Ishikawa (cell line): ENCODE measurements at regions not wholly inside any gene's neighbourhood (a gene's known extent, or its start where the extent isn't known, plus 50 kb on each side); places are given as distances from the start of the nearest gene placed in this dataset.

Source experiments
- CEBPB ChIP-seq: IDR thresholded peaks from 2 replicates; pipeline ENCODE4 v1.6.1; 2012
- CREB1 ChIP-seq: IDR thresholded peaks from 2 replicates; pipeline ENCODE4 v1.6.1; 2012; ENCODE audit warnings: low read depth
- EGR1 ChIP-seq: IDR thresholded peaks from 2 replicates; pipeline ENCODE4 v1.6.1; 2012
- EP300 ChIP-seq: IDR thresholded peaks from 2 replicates; pipeline ENCODE4 v1.6.1; 2012; ENCODE audit warnings: borderline replicate concordance
- FOXM1 ChIP-seq: IDR thresholded peaks from 2 replicates; pipeline ENCODE4 v1.6.1; 2012; ENCODE audit warnings: low read depth, borderline replicate concordance
- NFIC ChIP-seq: IDR thresholded peaks from 2 replicates; pipeline ENCODE4 v1.6.1; 2012
- RAD21 ChIP-seq: IDR thresholded peaks from 2 replicates; pipeline ENCODE4 v1.6.1; 2012; ENCODE audit warnings: low read depth
- REST ChIP-seq: IDR thresholded peaks from 2 replicates; pipeline ENCODE4 v1.6.1; 2012; ENCODE audit warnings: low read depth, mild to moderate bottlenecking
- TAF1 ChIP-seq: IDR thresholded peaks from 2 replicates; pipeline ENCODE4 v1.6.1; 2012; ENCODE audit warnings: low read depth, mild to moderate bottlenecking
- TCF12 ChIP-seq: IDR thresholded peaks from 2 replicates; pipeline ENCODE4 v1.6.1; 2012; ENCODE audit warnings: low read depth
- TEAD4 ChIP-seq: IDR thresholded peaks from 2 replicates; pipeline ENCODE4 v1.6.1; 2012
- YY1 ChIP-seq: IDR thresholded peaks from 2 replicates; pipeline ENCODE4 v1.6.1; 2012; ENCODE audit warnings: low read depth
- ZBTB7A ChIP-seq: IDR thresholded peaks from 2 replicates; pipeline ENCODE4 v1.6.1; 2012; ENCODE audit warnings: low read depth
- TF ChIP-seq, protein P1 (sequence below): IDR thresholded peaks from 2 replicates; pipeline ENCODE4 v1.6.1; 2012
- TF ChIP-seq, protein P2 (sequence below): IDR thresholded peaks from 2 replicates; pipeline ENCODE4 v1.6.1; 2012

DNA sequence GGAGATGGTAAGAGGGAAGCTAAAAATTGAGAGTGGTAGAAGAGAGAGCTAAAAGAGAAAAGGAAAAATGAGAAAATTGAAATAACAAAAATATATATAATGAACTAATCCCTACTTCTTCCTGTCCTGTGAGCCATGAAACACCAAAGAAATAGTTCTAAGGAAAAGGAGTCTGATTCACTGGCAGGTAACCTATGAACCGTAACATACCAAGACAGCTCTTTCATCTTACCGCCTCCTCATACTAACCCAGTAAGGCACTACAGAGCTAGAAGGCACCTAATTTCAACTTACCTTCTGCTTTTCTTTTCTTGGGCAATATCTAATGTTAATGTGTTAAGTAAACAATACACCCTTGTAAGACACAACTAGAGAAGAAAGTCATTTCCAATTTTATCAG lies 297.7 kb upstream of the DIAPH2 start:
- TF ChIP-seq FOXM1 (no peak), NFIC (no peak), EP300 (no peak), TAF1 (no peak)
- TF ChIP-seq, protein P1, sequence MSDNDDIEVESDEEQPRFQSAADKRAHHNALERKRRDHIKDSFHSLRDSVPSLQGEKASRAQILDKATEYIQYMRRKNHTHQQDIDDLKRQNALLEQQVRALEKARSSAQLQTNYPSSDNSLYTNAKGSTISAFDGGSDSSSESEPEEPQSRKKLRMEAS = no peak
- TF ChIP-seq, protein P2, sequence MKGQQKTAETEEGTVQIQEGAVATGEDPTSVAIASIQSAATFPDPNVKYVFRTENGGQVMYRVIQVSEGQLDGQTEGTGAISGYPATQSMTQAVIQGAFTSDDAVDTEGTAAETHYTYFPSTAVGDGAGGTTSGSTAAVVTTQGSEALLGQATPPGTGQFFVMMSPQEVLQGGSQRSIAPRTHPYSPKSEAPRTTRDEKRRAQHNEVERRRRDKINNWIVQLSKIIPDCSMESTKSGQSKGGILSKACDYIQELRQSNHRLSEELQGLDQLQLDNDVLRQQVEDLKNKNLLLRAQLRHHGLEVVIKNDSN = no peak

GRCh38 chrX:96387801-96388200 lies 296.8 kb upstream of the DIAPH2 start:
- TF ChIP-seq ZBTB7A = no peak
- no peak for TF ChIP-seq EGR1
- no peak for TF ChIP-seq FOXM1
- TF ChIP-seq YY1 = no peak
- no peak for TF ChIP-seq EP300
- TF ChIP-seq, protein P2 = no peak
- TF ChIP-seq REST = no peak
- TF ChIP-seq CREB1 = no peak
- TF ChIP-seq TCF12 = no peak
- TF ChIP-seq, protein P1 = no peak
- TF ChIP-seq NFIC = no peak
- no peak for TF ChIP-seq TAF1
- no peak for TF ChIP-seq RAD21

DNA sequence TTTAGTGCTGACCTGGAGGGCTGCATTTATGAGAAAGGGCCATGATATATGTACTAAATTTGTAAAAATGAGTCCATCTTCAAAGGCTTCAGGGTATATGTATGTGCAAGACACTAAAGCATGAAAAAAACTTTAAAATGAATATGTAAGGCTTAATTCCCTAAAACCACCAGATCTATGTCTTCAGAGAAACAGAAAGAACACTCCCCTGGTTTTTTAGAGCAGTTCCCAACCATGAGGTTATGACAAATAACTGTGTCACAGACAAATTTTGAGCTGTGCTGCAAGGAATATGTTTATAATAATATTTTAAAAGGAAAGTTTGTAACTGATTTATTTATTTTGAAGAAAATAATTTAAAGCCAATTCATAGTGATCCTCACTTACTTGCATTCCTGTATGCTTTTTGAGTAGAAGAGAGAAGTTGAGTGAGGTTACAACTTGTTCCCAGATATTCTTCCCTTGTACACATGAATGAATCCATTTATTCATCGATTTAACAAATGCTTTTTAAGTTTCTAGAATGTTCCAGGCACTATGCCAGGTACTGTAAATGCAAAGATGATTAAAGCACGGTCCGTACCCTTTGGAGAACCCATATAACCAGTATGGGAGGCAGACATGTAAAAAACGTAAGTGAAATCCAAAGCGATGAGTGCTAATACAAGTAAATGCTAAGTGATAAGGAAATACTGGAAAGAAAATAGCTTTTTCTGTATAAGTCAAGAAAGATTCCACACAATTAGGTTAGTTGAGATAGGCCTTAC lies 295.2 kb upstream of the DIAPH2 start:
- TF ChIP-seq NFIC = no peak
- no peak for TF ChIP-seq YY1
- no peak for TF ChIP-seq TEAD4
- no peak for TF ChIP-seq CEBPB
- TF ChIP-seq, protein P1 = no peak
- TF ChIP-seq, protein P2 = no peak
- TF ChIP-seq FOXM1 = no peak
- no peak for TF ChIP-seq ZBTB7A
- TF ChIP-seq REST = no peak
- no peak for TF ChIP-seq RAD21
- TF ChIP-seq TCF12 = no peak
- TF ChIP-seq TAF1 = no peak
- no peak for TF ChIP-seq EGR1
- TF ChIP-seq EP300 = no peak
- no peak for TF ChIP-seq CREB1

DNA sequence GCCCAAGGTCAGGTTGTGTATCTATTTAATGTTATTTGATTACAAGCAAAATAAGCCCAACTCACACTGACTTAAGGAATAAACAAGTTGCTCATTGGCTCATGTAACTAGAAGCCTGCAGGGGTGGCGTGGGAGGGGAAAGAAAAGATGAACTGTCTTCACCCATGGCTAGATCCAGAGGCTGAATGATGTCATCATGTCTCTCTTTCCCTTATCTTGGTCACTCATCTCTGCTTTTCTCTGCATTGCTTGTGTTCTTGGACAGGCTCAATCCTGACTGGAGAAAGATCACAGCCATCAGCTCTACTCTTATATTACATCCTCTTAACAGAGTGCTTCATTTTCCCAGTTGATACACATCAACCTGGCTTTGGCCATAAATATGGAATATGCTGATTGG lies 290.0 kb upstream of the DIAPH2 start:
- TF ChIP-seq EGR1 (no peak), NFIC (no peak), CEBPB (no peak), RAD21 (no peak)

- TF ChIP-seq ZBTB7A = no peak
- TF ChIP-seq EP300 = no peak
- TF ChIP-seq TAF1 = no peak
- TF ChIP-seq REST = no peak
- no peak for TF ChIP-seq RAD21
These were observed 281.2 kb upstream of the DIAPH2 start for GRCh38 chrX:96403446-96403845.
